MCF 10A (cell line): ENCODE measurements at regions not wholly inside any gene's neighbourhood (a gene's known extent, or its start where the extent isn't known, plus 50 kb on each side); places are given as distances from the start of the nearest gene placed in this dataset.

Source experiments
- BruUV-seq: library from RNA; stranded (reverse); fragments of 400-500 nt; replicated peaks from 2 replicates; lab custom pipeline; 2021; lab: Mats Ljungman, UMichigan
- CTCF ChIA-PET: fragments of 300-600 bp; sonication (Branson Sonifier 250); formaldehyde crosslinking; extraction: SDS; loops from one replicate; lab custom pipeline; 2021; ENCODE audit warnings: antibody characterized with exemption, inconsistent platforms; lab: Yijun Ruan, JAX
- POLR2A ChIA-PET: fragments of 300-600, 350-650 bp; sonication (Branson Sonifier 250); formaldehyde crosslinking; extraction: SDS; loops from one replicate; lab custom pipeline; 2020; ENCODE audit warnings: antibody characterized with exemption, inconsistent platforms; lab: Yijun Ruan, JAX
- DNase-seq: peaks from one replicate; pipeline ENCODE4 v3.0.0-alpha.2; 2018; ENCODE audit not compliant: unreplicated experiment
- H3K27ac Mint-ChIP-seq: one replicate; pipeline ENCODE4 v1.8.0; 2022; ENCODE audit warnings: mild to moderate bottlenecking, low read depth, mixed read lengths; ENCODE audit not compliant: unreplicated experiment
- H3K27me3 Mint-ChIP-seq: one replicate; pipeline ENCODE4 v1.8.0; 2022; ENCODE audit warnings: mixed read lengths; ENCODE audit not compliant: insufficient read depth, unreplicated experiment
- H3K36me3 Mint-ChIP-seq: one replicate; pipeline ENCODE4 v1.8.0; 2022; ENCODE audit warnings: mild to moderate bottlenecking, moderate library complexity, mixed read lengths; ENCODE audit not compliant: insufficient read depth, unreplicated experiment
- H3K4me1 Mint-ChIP-seq: one replicate; pipeline ENCODE4 v1.8.0; 2022; ENCODE audit warnings: mixed read lengths; ENCODE audit not compliant: insufficient read depth, unreplicated experiment
- H3K4me3 Mint-ChIP-seq: one replicate; pipeline ENCODE4 v1.8.0; 2022; ENCODE audit warnings: mild to moderate bottlenecking, moderate library complexity, mixed read lengths; ENCODE audit not compliant: unreplicated experiment
- H3K9me3 Mint-ChIP-seq: one replicate; pipeline ENCODE4 v1.8.0; 2022; ENCODE audit warnings: mixed read lengths; ENCODE audit not compliant: unreplicated experiment
- CTCF ChIP-seq: fragments of 200-600 bp; IDR thresholded peaks from one replicate; pipeline ENCODE4 v1.8.0; 2022; ENCODE audit warnings: antibody characterized with exemption, mild to moderate bottlenecking; ENCODE audit not compliant: unreplicated experiment
- intact Hi-C: fragments of 100-400 bp; cut with micrococcal nuclease; formaldehyde crosslinking; loops from 2 replicates; pipeline ENCODE4 v1.14.1; 2022

GRCh38 chr9:18207735-18208134 lies 266.2 kb upstream of the ADAMTSL1 start:
- DNase-seq, result no peak
- intact Hi-C loops, result loop anchor here (1.0 kb wide), 1 partner anchor 396 kb away; no protein-coding TSS in a partner anchor
- Mint-ChIP-seq H3K4me3 (no peak overlapping the region), H3K9me3 (no peaks in the 10 kb centered on the region), H3K27me3 (peaks cover 59% of the 10 kb centered on the region), H3K27ac (no peak overlapping the region), H3K36me3 (no peaks in the 10 kb centered on the region), H3K4me1 (no peaks in the 10 kb centered on the region)
- POLR2A ChIA-PET, result interaction anchor here (0.8 kb wide), 1 partner anchor 396 kb away, joined by 3 read pairs; no protein-coding TSS in a partner anchor
- CTCF ChIA-PET, result interaction anchor here (0.6 to 10.5 kb wide), 16 partner anchors 10 to 675 kb away, joined by 3 to 197 read pairs (median 3); no protein-coding TSS in a partner anchor
- no peak for TF ChIP-seq CTCF
- BruUV-seq, result no TSS peak

DNA sequence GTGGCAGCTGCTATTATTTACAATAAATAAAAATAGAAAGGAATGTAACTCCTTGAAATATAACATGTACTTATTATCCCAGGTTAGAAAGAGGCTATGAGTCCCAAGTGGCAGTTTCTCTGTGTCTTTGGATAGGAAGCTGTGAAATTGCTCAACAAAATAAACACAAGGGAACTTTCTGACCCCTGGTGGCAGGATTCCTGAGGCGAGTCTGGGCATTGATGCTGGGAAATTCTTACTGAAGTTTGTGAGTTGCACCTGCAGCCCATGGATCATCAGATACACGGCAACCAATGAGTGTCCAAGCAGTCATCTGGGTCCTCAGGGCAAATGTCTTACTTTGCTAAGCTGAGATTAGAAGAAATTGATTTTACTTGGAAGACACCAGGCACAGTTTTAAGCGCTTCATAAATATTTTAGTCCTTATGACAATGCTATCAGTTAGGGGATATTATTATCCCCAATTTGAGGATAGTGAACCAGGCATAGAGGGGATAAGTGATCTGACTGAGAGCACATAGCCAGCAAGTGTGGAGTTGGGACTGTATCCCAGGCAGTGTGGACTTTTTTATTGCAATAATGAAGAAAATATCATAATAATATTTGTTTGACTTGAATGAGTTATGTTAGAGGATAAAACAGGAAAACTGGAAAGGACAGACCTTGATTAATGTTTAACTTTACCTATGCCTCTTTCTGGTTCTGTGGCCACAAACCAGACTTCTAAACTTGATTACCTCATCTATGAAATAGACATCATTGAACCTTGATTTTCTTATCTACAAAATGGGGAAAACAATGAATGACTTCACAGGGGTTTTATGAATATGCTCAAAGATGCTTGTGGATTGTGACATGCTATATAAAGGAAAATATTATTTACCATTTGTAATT lies 265.5 kb upstream of the ADAMTSL1 start:
- DNase-seq, result peak; percentile 71
- Mint-ChIP-seq H3K9me3 (no peaks in the 10 kb centered on the region), H3K27ac (no peak overlapping the region), H3K27me3 (peaks cover 62% of the 10 kb centered on the region), H3K4me3 (no peak overlapping the region), H3K36me3 (no peaks in the 10 kb centered on the region), H3K4me1 (no peaks in the 10 kb centered on the region)
- POLR2A ChIA-PET, result interaction anchor here (0.6 to 0.8 kb wide), 2 partner anchors 247 to 397 kb away, joined by 3 read pairs; no protein-coding TSS in a partner anchor
- CTCF ChIA-PET, result interaction anchor here (0.6 to 10.5 kb wide), 18 partner anchors 9 to 863 kb away, joined by 3 to 197 read pairs (median 3); no protein-coding TSS in a partner anchor
- BruUV-seq, result no TSS peak
- peak; percentile 54 for TF ChIP-seq CTCF
- intact Hi-C loops, result loop anchor here (1.0 kb wide), 1 partner anchor 397 kb away; no protein-coding TSS in a partner anchor

GRCh38 chr9:18215626-18216025 lies 258.3 kb upstream of the ADAMTSL1 start:
- Mint-ChIP-seq H3K27me3 (peaks cover 27% of the 10 kb centered on the region), H3K9me3 (no peaks in the 10 kb centered on the region), H3K4me1 (no peaks in the 10 kb centered on the region), H3K36me3 (no peaks in the 10 kb centered on the region), H3K4me3 (no peak overlapping the region), H3K27ac (no peak overlapping the region)
- no peak for TF ChIP-seq CTCF
- DNase-seq, result no peak
- CTCF ChIA-PET, result interaction anchor here (0.7 to 10.5 kb wide), 4 partner anchors 369 to 686 kb away, joined by 3 to 197 read pairs (median 4); no protein-coding TSS in a partner anchor
- POLR2A ChIA-PET, result no interaction called here
- no TSS peak for BruUV-seq
- intact Hi-C loops, result no loop called here

DNA sequence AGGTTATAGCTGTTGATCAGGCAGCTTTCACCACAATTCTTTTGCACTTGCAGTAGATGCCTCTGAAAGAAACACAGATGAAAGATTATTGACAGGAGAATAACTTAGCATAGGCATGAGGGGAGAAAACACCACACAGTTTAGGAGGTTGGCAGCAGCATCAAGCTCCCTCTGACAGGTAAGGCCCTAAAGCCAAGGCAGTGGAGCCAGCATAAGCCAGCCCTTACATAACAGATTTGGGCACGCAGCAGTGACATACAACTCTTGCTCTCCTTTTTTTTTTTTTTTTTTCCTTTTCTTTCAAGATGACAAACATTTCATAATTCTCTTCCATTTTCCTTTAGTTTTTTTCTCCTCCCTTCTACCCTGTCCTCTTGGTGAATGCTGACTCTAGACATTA lies 257.6 kb upstream of the ADAMTSL1 start:
- no peak for TF ChIP-seq CTCF
- Mint-ChIP-seq H3K9me3 (no peaks in the 10 kb centered on the region), H3K4me1 (no peaks in the 10 kb centered on the region), H3K27ac (no peak overlapping the region), H3K4me3 (no peak overlapping the region), H3K36me3 (no peaks in the 10 kb centered on the region), H3K27me3 (peaks cover 20% of the 10 kb centered on the region)
- ChIA-PET POLR2A (no interaction called here), CTCF (interaction anchor here (0.6 to 10.5 kb wide), 6 partner anchors 227 to 812 kb away, joined by 3 to 197 read pairs (median 4); no protein-coding TSS in a partner anchor)
- intact Hi-C loops, result no loop called here
- no peak for DNase-seq
- BruUV-seq, result no TSS peak
